WERI-Rb-1 (cell line): ENCODE measurements at regions not wholly inside any gene's neighbourhood (a gene's known extent, or its start where the extent isn't known, plus 50 kb on each side); places are given as distances from the start of the nearest gene placed in this dataset.

Experiments
- DNase-seq: peaks from one replicate; pipeline ENCODE4 v3.0.0-alpha.2; 2020
- H3K27ac ChIP-seq: fragments of 250-450 bp; sonication (Bioruptor Pico); 2 replicates; pipeline ENCODE4 v1.5.1; 2020; ENCODE audit warnings: mild to moderate bottlenecking, moderate library complexity
- H3K27me3 ChIP-seq: fragments of 250-450 bp; sonication (Bioruptor Pico); 2 replicates; pipeline ENCODE4 v1.5.1; 2021; ENCODE audit warnings: mild to moderate bottlenecking, low read depth, moderate library complexity; ENCODE audit not compliant: insufficient read depth, severe bottlenecking
- H3K36me3 ChIP-seq: fragments of 250-450 bp; sonication (Bioruptor Pico); 2 replicates; pipeline ENCODE4 v1.5.1; 2020; ENCODE audit warnings: mild to moderate bottlenecking, moderate library complexity
- H3K4me3 ChIP-seq: 2 replicates; pipeline ENCODE4 v1.5.1; 2011; ENCODE audit warnings: low read depth, mild to moderate bottlenecking, control low read depth, low read length
- H3K9me3 ChIP-seq: fragments of 250-450 bp; sonication (Bioruptor Pico); 2 replicates; pipeline ENCODE4 v1.5.1; 2021; ENCODE audit warnings: mild to moderate bottlenecking, moderate library complexity; ENCODE audit not compliant: severe bottlenecking
- CTCF ChIP-seq: IDR thresholded peaks from 2 replicates; pipeline ENCODE4 v1.5.1; 2011; ENCODE audit warnings: low read depth, mild to moderate bottlenecking, control low read depth, inconsistent platforms, low read length

GRCh38 chr18:68438536-68438935, 276.4 kb downstream of the TMX3 start:
- no peaks in the 10 kb centered on the region for H3K27me3 ChIP-seq
- no peak overlapping the region for H3K4me3 ChIP-seq
- TF ChIP-seq CTCF, result no peak
- no peak overlapping the region for H3K27ac ChIP-seq
- H3K36me3 ChIP-seq, result no peaks in the 10 kb centered on the region
- H3K9me3 ChIP-seq, result no peaks in the 10 kb centered on the region
- no peak for DNase-seq

- Histone ChIP-seq H3K4me3 (no peak overlapping the region), H3K36me3 (no peaks in the 10 kb centered on the region), H3K27ac (no peak overlapping the region), H3K27me3 (no peaks in the 10 kb centered on the region), H3K9me3 (no peaks in the 10 kb centered on the region)
- no peak for TF ChIP-seq CTCF
- DNase-seq, result no peak
Observed at GRCh38 chr18:68436485-68436884, 278.4 kb downstream of the TMX3 start.

- Histone ChIP-seq H3K9me3 (no peaks in the 10 kb centered on the region), H3K4me3 (no peak overlapping the region), H3K27me3 (no peaks in the 10 kb centered on the region), H3K36me3 (no peaks in the 10 kb centered on the region), H3K27ac (no peak overlapping the region)
- TF ChIP-seq CTCF, result no peak
- no peak for DNase-seq
Observed at GRCh38 chr18:68435581-68435980, 279.3 kb downstream of the TMX3 start.

GRCh38 chr18:68431922-68432198, 283.0 kb downstream of the TMX3 start:
- H3K27me3 ChIP-seq, result no peaks in the 10 kb centered on the region
- no peak overlapping the region for H3K4me3 ChIP-seq
- DNase-seq, result no peak
- no peaks in the 10 kb centered on the region for H3K9me3 ChIP-seq
- H3K36me3 ChIP-seq, result no peaks in the 10 kb centered on the region
- TF ChIP-seq CTCF, result no peak
- H3K27ac ChIP-seq, result no peak overlapping the region

GRCh38 chr18:68431111-68431921, 283.6 kb downstream of the TMX3 start:
- H3K9me3 ChIP-seq, result no peaks in the 10 kb centered on the region
- no peak for DNase-seq
- no peak overlapping the region for H3K27ac ChIP-seq
- H3K36me3 ChIP-seq, result no peaks in the 10 kb centered on the region
- H3K4me3 ChIP-seq, result no peak overlapping the region
- TF ChIP-seq CTCF, result no peak
- no peaks in the 10 kb centered on the region for H3K27me3 ChIP-seq

GRCh38 chr18:68429841-68430240, 285.1 kb downstream of the TMX3 start:
- no peak overlapping the region for H3K4me3 ChIP-seq
- no peaks in the 10 kb centered on the region for H3K36me3 ChIP-seq
- TF ChIP-seq CTCF, result no peak
- no peaks in the 10 kb centered on the region for H3K27me3 ChIP-seq
- no peak for DNase-seq
- H3K9me3 ChIP-seq, result no peaks in the 10 kb centered on the region
- no peak overlapping the region for H3K27ac ChIP-seq
